NT2/D1 (cell line): ENCODE measurements at regions not wholly inside any gene's neighbourhood (a gene's known extent, or its start where the extent isn't known, plus 50 kb on each side); places are given as distances from the start of the nearest gene placed in this dataset.

Experiments
- SUZ12 ChIP-seq: IDR thresholded peaks from 2 replicates; pipeline ENCODE4 v1.6.1; 2011; ENCODE audit not compliant: insufficient read length, insufficient read depth; ENCODE audit errors: extremely low read depth
- YY1 ChIP-seq: IDR thresholded peaks from 2 replicates; pipeline ENCODE4 v1.6.1; 2011; ENCODE audit not compliant: insufficient read length, insufficient read depth

DNA sequence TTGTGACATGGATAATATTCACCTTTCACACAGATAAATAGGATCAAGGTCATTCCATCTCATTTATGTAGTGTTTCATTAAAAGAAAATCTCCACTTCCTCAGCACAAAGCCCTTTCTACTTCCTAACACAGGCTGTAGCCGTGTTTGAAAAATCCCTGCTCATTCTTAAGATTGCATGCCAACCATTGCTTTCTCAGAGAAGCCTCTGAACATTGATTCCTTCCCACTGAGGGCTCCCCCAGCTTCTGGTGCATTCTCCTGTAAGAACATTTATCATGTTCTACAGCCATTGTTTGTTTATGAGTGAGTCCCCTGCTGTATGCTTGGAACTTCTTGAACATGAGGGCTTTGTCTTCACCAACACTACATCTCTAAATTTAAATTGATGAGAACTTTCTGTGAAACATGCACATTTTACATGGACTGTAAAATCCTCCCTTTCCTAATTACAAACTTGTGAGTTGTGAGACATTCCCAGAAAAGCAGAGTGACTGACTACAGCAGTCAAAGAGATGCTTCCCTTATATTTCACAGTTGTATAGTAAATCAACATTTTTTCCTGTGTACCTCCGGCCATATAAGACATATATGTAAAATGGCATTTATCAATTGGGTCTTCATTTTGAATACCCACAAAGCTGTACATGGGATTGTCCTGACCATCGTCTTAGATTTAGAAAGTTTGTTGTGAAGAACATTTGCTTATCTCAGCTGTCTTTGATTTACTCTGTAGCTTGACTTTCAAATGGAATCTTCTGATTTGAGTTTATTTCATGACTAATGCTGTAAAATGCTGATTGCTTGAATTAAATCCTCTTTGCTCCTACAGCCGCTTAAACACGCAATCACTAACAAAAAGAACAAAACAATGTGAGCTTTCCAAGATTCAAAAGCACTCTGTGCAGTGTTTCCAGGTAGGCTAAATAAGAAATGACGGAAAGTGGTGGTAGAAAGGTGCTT is 600.5 kb upstream of the SLIT2 start:
- TF ChIP-seq YY1 (no peak), SUZ12 (no peak)
